ENCODE measurements at regions not wholly inside any gene's neighbourhood (a gene's known extent, or its start where the extent isn't known, plus 50 kb on each side); places are given as distances from the start of the nearest gene placed in this dataset.

GRCh38 chr10:133004478-133004877 lies 62.1 kb upstream of the CFAP46 start:
- TF ChIP-seq CTCF (IDR thresholded peaks at IDR 0.05), result no peak
- TF ChIP-seq KDM1A (IDR thresholded peaks at IDR 0.05; ENCODE audit: low read depth), result no peak
- no peak for TF ChIP-seq SMC3 (IDR thresholded peaks at IDR 0.05)
- no peak for TF ChIP-seq FOSB (CRISPR knock-in tag; IDR thresholded peaks at IDR 0.05)
- no peak for TF ChIP-seq REST (IDR thresholded peaks at IDR 0.05)
- TF ChIP-seq PBX3 (IDR thresholded peaks at IDR 0.05), result no peak
- TF ChIP-seq MAX (IDR thresholded peaks at IDR 0.05), result no peak

All from A549 (cell line).